ENCODE measurements at regions not wholly inside any gene's neighbourhood (a gene's known extent, or its start where the extent isn't known, plus 50 kb on each side); places are given as distances from the start of the nearest gene placed in this dataset.

GRCh38 chr12:125873016-125873415 lies 807.8 kb downstream of the AACS start:
- ChIA-PET CTCF (no interaction called here), POLR2A (no interaction called here)
- Mint-ChIP-seq H3K4me1 (no peaks in the 10 kb centered on the region), H3K9me3 (peaks cover 78% of the 10 kb centered on the region), H3K36me3 (peaks cover 61% of the 10 kb centered on the region), H3K27me3 (ENCODE audit: low read depth) (peaks cover 9% of the 10 kb centered on the region), H3K4me3 (no peak overlapping the region), H3K27ac (no peak overlapping the region)
- TF ChIP-seq ZNF423 (CRISPR knock-in tag; IDR thresholded peaks at IDR 0.05) (no peak), AFF4 (CRISPR knock-in tag; IDR thresholded peaks at IDR 0.05; ENCODE audit: borderline replicate concordance) (no peak), ZNF281 (CRISPR knock-in tag; IDR thresholded peaks at IDR 0.05) (no peak), E2F5 (CRISPR knock-in tag; IDR thresholded peaks at IDR 0.05) (no peak), SP1 (CRISPR knock-in tag; conservative IDR thresholded peaks at IDR 0.05) (no peak), FOXJ3 (CRISPR knock-in tag; IDR thresholded peaks at IDR 0.05; ENCODE audit: borderline replicate concordance) (no peak), ZNF512 (CRISPR knock-in tag; IDR thresholded peaks at IDR 0.05; ENCODE audit: borderline replicate concordance) (no peak), STAT6 (CRISPR knock-in tag; conservative IDR thresholded peaks at IDR 0.05; ENCODE audit: low read depth) (no peak)
- ATAC-seq = no peak
- DNase-seq (ENCODE audit: low spot score) = no peak

- ChIA-PET POLR2A (no interaction called here), CTCF (no interaction called here)
- DNase-seq (ENCODE audit: low spot score) (no peak), ATAC-seq (no peak)
- Mint-ChIP-seq H3K27ac (no peak overlapping the region), H3K36me3 (peaks cover 57% of the 10 kb centered on the region), H3K4me3 (no peak overlapping the region), H3K4me1 (no peaks in the 10 kb centered on the region), H3K27me3 (ENCODE audit: low read depth) (peaks cover 8% of the 10 kb centered on the region), H3K9me3 (peaks cover 76% of the 10 kb centered on the region)
- no peak for TF ChIP-seq CDX4 (CRISPR knock-in tag; IDR thresholded peaks at IDR 0.05; ENCODE audit: borderline replicate concordance)
- TF ChIP-seq TP53 (CRISPR knock-in tag; IDR thresholded peaks at IDR 0.05) = no peak
- TF ChIP-seq ETV6 (CRISPR knock-in tag; IDR thresholded peaks at IDR 0.05) = no peak
- no peak for TF ChIP-seq HMGXB4 (CRISPR knock-in tag; IDR thresholded peaks at IDR 0.05)
- TF ChIP-seq AR (CRISPR knock-in tag; IDR thresholded peaks at IDR 0.05) = no peak
- TF ChIP-seq HMGA2 (CRISPR knock-in tag; IDR thresholded peaks at IDR 0.05) = no peak
These were observed 813.2 kb downstream of the AACS start for GRCh38 chr12:125878483-125878882.
